H1 (cell line): ENCODE measurements at regions not wholly inside any gene's neighbourhood (a gene's known extent, or its start where the extent isn't known, plus 50 kb on each side); places are given as distances from the start of the nearest gene placed in this dataset.

Experiments used
- CEBPB ChIP-seq: IDR thresholded peaks from 2 replicates; pipeline ENCODE4 v1.6.1; 2012; ENCODE audit warnings: low read depth, low read length
- CTCF ChIP-seq, 3 experiments: IDR thresholded peaks; 1 replicate in 2 of 3; 2 replicates in 1 of 3; pipeline versions ENCODE4 v1.5.1 to v1.6.1; 2011; ENCODE audit warnings: low read length in 3 of 3, mild to moderate bottlenecking in 3 of 3, inconsistent platforms in 2 of 3, low read depth in 1 of 3, moderate library complexity in 1 of 3; ENCODE audit not compliant: insufficient read depth in 1 of 3; ENCODE audit errors: control extremely low read depth in 1 of 3
- EP300 ChIP-seq, 2 experiments: IDR thresholded peaks; 1 replicate in 1 of 2; 2 replicates in 1 of 2; pipeline ENCODE4 v1.6.1; 2011 to 2012; ENCODE audit warnings: low read depth in 2 of 2, low read length in 2 of 2, mild to moderate bottlenecking in 2 of 2, borderline replicate concordance in 1 of 2, inconsistent platforms in 1 of 2, moderate library complexity in 1 of 2
- EZH2 ChIP-seq: fragments of 200-600 bp; sonication (generic); IDR thresholded peaks from 2 replicates; pipeline ENCODE4 v1.7.1; 2012; ENCODE audit warnings: low read depth, mild to moderate bottlenecking, moderate library complexity, low read length, inconsistent platforms; ENCODE audit not compliant: severe bottlenecking
- POLR2A ChIP-seq, 2 experiments: IDR thresholded peaks; 1 replicate in 1 of 2; 2 replicates in 1 of 2; pipeline ENCODE4 v1.6.1; 2011; ENCODE audit warnings: low read depth in 2 of 2, low read length in 2 of 2, mild to moderate bottlenecking in 2 of 2; ENCODE audit errors: control extremely low read depth in 1 of 2
- POLR2AphosphoS5 ChIP-seq: IDR thresholded peaks from 2 replicates; pipeline ENCODE4 v1.6.1; 2011; ENCODE audit warnings: low read depth, low read length

- no peak for TF ChIP-seq CTCF (IDR thresholded peaks at IDR 0.05; ENCODE audit: control extremely low read depth in 1 of 3, insufficient read depth in 1 of 3, low read depth in 1 of 3, low read length in 3 of 3)
- TF ChIP-seq POLR2AphosphoS5: no peak
- TF ChIP-seq EP300 (IDR thresholded peaks at IDR 0.05; ENCODE audit: borderline replicate concordance in 1 of 2, low read depth in 2 of 2, low read length in 2 of 2): no peak
- no peak for TF ChIP-seq EZH2
- TF ChIP-seq CEBPB: no peak
- TF ChIP-seq POLR2A (IDR thresholded peaks at IDR 0.05; ENCODE audit: control extremely low read depth in 1 of 2, low read depth in 2 of 2, low read length in 2 of 2): no peak
Measured at GRCh38 chr18:984004-984403, 79.3 kb downstream of the ADCYAP1 start.
